Thymus (tissue), 11 donors: ENCODE measurements at regions not wholly inside any gene's neighbourhood (a gene's known extent, or its start where the extent isn't known, plus 50 kb on each side); places are given as distances from the start of the nearest gene placed in this dataset.

Source experiments
- DNase-seq, 9 donors: peaks; one replicate each; pipeline ENCODE4 v3.0.0-alpha.2; 2013; ENCODE audit warnings: low spot score in 9 of 9, low read depth in 6 of 9, missing footprints in 1 of 9
- H3K27ac ChIP-seq, 2 donors: one replicate each; pipeline ENCODE4 v1.5.1; 2013; ENCODE audit warnings: control low read depth in 1 of 2, low read depth in 1 of 2, low read length in 1 of 2, mild to moderate bottlenecking in 1 of 2, moderate library complexity in 1 of 2
- H3K27me3 ChIP-seq, 2 donors: one replicate each; pipeline ENCODE4 v1.5.1; 2013; ENCODE audit warnings: low read length in 1 of 2; ENCODE audit not compliant: control insufficient read depth in 2 of 2, insufficient read depth in 1 of 2
- H3K36me3 ChIP-seq, 2 donors: one replicate each; pipeline ENCODE4 v1.5.1; 2013; ENCODE audit warnings: low read length in 1 of 2, mild to moderate bottlenecking in 1 of 2, moderate library complexity in 1 of 2; ENCODE audit not compliant: control insufficient read depth in 2 of 2, insufficient read depth in 2 of 2
- H3K4me1 ChIP-seq, 2 donors: one replicate each; pipeline ENCODE4 v1.5.1; 2013; ENCODE audit warnings: low read length in 2 of 2; ENCODE audit not compliant: control insufficient read depth in 2 of 2, insufficient read depth in 2 of 2
- H3K4me3 ChIP-seq, 2 donors: one replicate each; pipeline ENCODE4 v1.5.1; 2013; ENCODE audit warnings: low read length in 2 of 2, control low read depth in 1 of 2, mild to moderate bottlenecking in 1 of 2
- H3K9me3 ChIP-seq, 2 donors: one replicate each; pipeline ENCODE4 v1.5.1; 2013; ENCODE audit warnings: low read length in 1 of 2, mild to moderate bottlenecking in 1 of 2; ENCODE audit not compliant: control insufficient read depth in 2 of 2, insufficient read depth in 1 of 2
- WGBS: extraction: QIAGEN DNeasy Blood & Tissue Kit; methylation state at CpG from one replicate; pipeline ENCODE4 v1.1.7; 2013; 5-methylcytosine and 5-hydroxymethylcytosine counted together
- donor health status: healthy.

GRCh38 chr6:234706-235372 lies 57.4 kb upstream of the DUSP22 start:
- Histone ChIP-seq H3K36me3 (no peaks in the 10 kb centered on the region), H3K4me3 (no peak overlapping the region), H3K4me1 (peaks cover 0 to 17% of the 10 kb centered on the region in 2 donors), H3K27me3 (no peaks in the 10 kb centered on the region), H3K9me3 (no peaks in the 10 kb centered on the region), H3K27ac (no peak overlapping the region)
- WGBS = 84% methylated on average over 3 of the region's 3 CpGs
- no peak for DNase-seq

GRCh38 chr6:235763-236360 lies 56.4 kb upstream of the DUSP22 start:
- peak overlapping the region in 1 of 2 donors; percentile 1 for H3K4me3 ChIP-seq
- no peaks in the 10 kb centered on the region for H3K27me3 ChIP-seq
- no peaks in the 10 kb centered on the region for H3K9me3 ChIP-seq
- peak overlapping the region; percentile 32 to 71 for H3K27ac ChIP-seq
- no peaks in the 10 kb centered on the region for H3K36me3 ChIP-seq
- peaks cover 0 to 17% of the 10 kb centered on the region in 2 donors for H3K4me1 ChIP-seq
- 0% methylated on average over 2 of the region's 2 CpGs for WGBS
- peak in 4 of 9 donors; percentile 43 to 78 (median 47) for DNase-seq

GRCh38 chr6:236519-236918 lies 55.8 kb upstream of the DUSP22 start:
- H3K27ac ChIP-seq = peak overlapping the region in 1 of 2 donors; percentile 71
- WGBS = 97% methylated on average over 6 of the region's 6 CpGs
- H3K4me3 ChIP-seq = no peak overlapping the region
- peaks cover 0 to 17% of the 10 kb centered on the region in 2 donors for H3K4me1 ChIP-seq
- no peak for DNase-seq
- no peaks in the 10 kb centered on the region for H3K9me3 ChIP-seq
- no peaks in the 10 kb centered on the region for H3K36me3 ChIP-seq
- H3K27me3 ChIP-seq = no peaks in the 10 kb centered on the region

- DNase-seq = no peak
Observed at GRCh38 chr6:240151-240550, 52.1 kb upstream of the DUSP22 start.

GRCh38 chr6:241336-241865 lies 50.9 kb upstream of the DUSP22 start:
- 87% methylated on average over 5 of the region's 5 CpGs for WGBS
- H3K9me3 ChIP-seq = no peaks in the 10 kb centered on the region
- peaks cover 0 to 2% of the 10 kb centered on the region in 2 donors for H3K4me1 ChIP-seq
- H3K36me3 ChIP-seq = no peaks in the 10 kb centered on the region
- no peak overlapping the region for H3K4me3 ChIP-seq
- DNase-seq = no peak
- no peak overlapping the region for H3K27ac ChIP-seq
- H3K27me3 ChIP-seq = no peaks in the 10 kb centered on the region

More at GRCh38 chr6:240151-240550, 52.1 kb upstream of the DUSP22 start:
- Histone ChIP-seq H3K4me3 (no peak overlapping the region), H3K36me3 (no peaks in the 10 kb centered on the region), H3K27ac (no peak overlapping the region), H3K27me3 (no peaks in the 10 kb centered on the region), H3K4me1 (peaks cover 0 to 13% of the 10 kb centered on the region in 2 donors), H3K9me3 (no peaks in the 10 kb centered on the region)
- 96% methylated on average over 3 of the region's 3 CpGs for WGBS
